GM19468 (cell line): ENCODE measurements at regions not wholly inside any gene's neighbourhood (a gene's known extent, or its start where the extent isn't known, plus 50 kb on each side); places are given as distances from the start of the nearest gene placed in this dataset.

Experiments used
- ATAC-seq: cut with Tn5 transposase; IDR thresholded peaks from one replicate; pipeline ENCODE4 v1.9.1; 2021; ENCODE audit warnings: mild to moderate bottlenecking, moderate library complexity, moderate number of reproducible peaks; ENCODE audit not compliant: unreplicated experiment; ENCODE audit errors: extremely low read depth

- no peak for ATAC-seq
Observed at GRCh38 chr2:185891403-185891802, 152.8 kb downstream of the FSIP2 start.

GRCh38 chr2:185891804-185892411 is 153.3 kb downstream of the FSIP2 start:
- no peak for ATAC-seq

GRCh38 chr2:185892484-185892883 is 153.9 kb downstream of the FSIP2 start:
- no peak for ATAC-seq

GRCh38 chr2:185894223-185894622 is 155.6 kb downstream of the FSIP2 start:
- ATAC-seq, result no peak

GRCh38 chr2:185895828-185896693 is 157.5 kb downstream of the FSIP2 start:
- no peak for ATAC-seq

- ATAC-seq, result no peak
Observed at GRCh38 chr2:185899366-185899765, 160.8 kb downstream of the FSIP2 start.

- no peak for ATAC-seq
Observed at GRCh38 chr2:185919155-185919554, 180.6 kb downstream of the FSIP2 start.

- no peak for ATAC-seq
Observed at GRCh38 chr2:185921048-185921756, 182.6 kb downstream of the FSIP2 start.

GRCh38 chr2:185934232-185934631 is 195.6 kb downstream of the FSIP2 start:
- no peak for ATAC-seq

GRCh38 chr2:185939858-185940257 is 201.3 kb downstream of the FSIP2 start:
- ATAC-seq, result no peak

GRCh38 chr2:185942855-185943254 is 204.3 kb downstream of the FSIP2 start:
- ATAC-seq, result no peak

GRCh38 chr2:185947722-185948121 is 209.1 kb downstream of the FSIP2 start:
- no peak for ATAC-seq

- ATAC-seq, result no peak
Observed at GRCh38 chr2:185952100-185952499, 213.5 kb downstream of the FSIP2 start.

GRCh38 chr2:185954389-185954788 is 215.8 kb downstream of the FSIP2 start:
- no peak for ATAC-seq

GRCh38 chr2:185955050-185955449 is 216.4 kb downstream of the FSIP2 start:
- no peak for ATAC-seq

- no peak for ATAC-seq
Observed at GRCh38 chr2:185967335-185967734, 228.7 kb downstream of the FSIP2 start.

GRCh38 chr2:185970148-185970852 is 231.7 kb downstream of the FSIP2 start:
- no peak for ATAC-seq

GRCh38 chr2:185978634-185979407 is 240.2 kb downstream of the FSIP2 start:
- ATAC-seq, result no peak

- no peak for ATAC-seq
Observed at GRCh38 chr2:185979546-185980071, 241.0 kb downstream of the FSIP2 start.
